ENCODE measurements at regions not wholly inside any gene's neighbourhood (a gene's known extent, or its start where the extent isn't known, plus 50 kb on each side); places are given as distances from the start of the nearest gene placed in this dataset.

- DNase-seq (ENCODE audit: low spot score), result no peak
Measured at GRCh38 chr17:74087002-74087585, 116.4 kb upstream of the RPL38 start.

- DNase-seq (ENCODE audit: low spot score), result no peak
Measured at GRCh38 chr17:74088285-74088933, 115.1 kb upstream of the RPL38 start.

- DNase-seq (ENCODE audit: low spot score), result no peak
Measured at GRCh38 chr17:74088934-74089329, 114.5 kb upstream of the RPL38 start.

GRCh38 chr17:74089380-74089779, 114.1 kb upstream of the RPL38 start:
- no peak for DNase-seq (ENCODE audit: low spot score)

- DNase-seq (ENCODE audit: low spot score), result peak; percentile 77
Measured at GRCh38 chr17:74089869-74090464, 113.5 kb upstream of the RPL38 start.

- no peak for DNase-seq (ENCODE audit: low spot score)
Measured at GRCh38 chr17:74094651-74095050, 108.8 kb upstream of the RPL38 start.

- DNase-seq (ENCODE audit: low spot score), result no peak
Measured at GRCh38 chr17:74096456-74096855, 107.0 kb upstream of the RPL38 start.

GRCh38 chr17:74097450-74098135, 105.9 kb upstream of the RPL38 start:
- DNase-seq (ENCODE audit: low spot score), result no peak

GRCh38 chr17:74098136-74099024, 105.1 kb upstream of the RPL38 start:
- DNase-seq (ENCODE audit: low spot score), result no peak

- DNase-seq (ENCODE audit: low spot score), result no peak
Measured at GRCh38 chr17:74099442-74100340, 103.8 kb upstream of the RPL38 start.

- DNase-seq (ENCODE audit: low spot score), result no peak
Measured at GRCh38 chr17:74104921-74105320, 98.6 kb upstream of the RPL38 start.

- no peak for DNase-seq (ENCODE audit: low spot score)
Measured at GRCh38 chr17:74107107-74107506, 96.4 kb upstream of the RPL38 start.

- DNase-seq (ENCODE audit: low spot score), result no peak
Measured at GRCh38 chr17:74108126-74108705, 95.3 kb upstream of the RPL38 start.

- no peak for DNase-seq (ENCODE audit: low spot score)
Measured at GRCh38 chr17:74110467-74110866, 93.0 kb upstream of the RPL38 start.

- DNase-seq (ENCODE audit: low spot score), result no peak
Measured at GRCh38 chr17:74113326-74113725, 90.2 kb upstream of the RPL38 start.

- no peak for DNase-seq (ENCODE audit: low spot score)
Measured at GRCh38 chr17:74113952-74114351, 89.5 kb upstream of the RPL38 start.

GRCh38 chr17:74114881-74115470, 88.5 kb upstream of the RPL38 start:
- no peak for DNase-seq (ENCODE audit: low spot score)

GRCh38 chr17:74115586-74115985, 87.9 kb upstream of the RPL38 start:
- no peak for DNase-seq (ENCODE audit: low spot score)

GRCh38 chr17:74116087-74116717, 87.3 kb upstream of the RPL38 start:
- DNase-seq (ENCODE audit: low spot score), result peak; percentile 55

All from AG08395 (cell line).